ENCODE measurements at regions not wholly inside any gene's neighbourhood (a gene's known extent, or its start where the extent isn't known, plus 50 kb on each side); places are given as distances from the start of the nearest gene placed in this dataset.

DNA sequence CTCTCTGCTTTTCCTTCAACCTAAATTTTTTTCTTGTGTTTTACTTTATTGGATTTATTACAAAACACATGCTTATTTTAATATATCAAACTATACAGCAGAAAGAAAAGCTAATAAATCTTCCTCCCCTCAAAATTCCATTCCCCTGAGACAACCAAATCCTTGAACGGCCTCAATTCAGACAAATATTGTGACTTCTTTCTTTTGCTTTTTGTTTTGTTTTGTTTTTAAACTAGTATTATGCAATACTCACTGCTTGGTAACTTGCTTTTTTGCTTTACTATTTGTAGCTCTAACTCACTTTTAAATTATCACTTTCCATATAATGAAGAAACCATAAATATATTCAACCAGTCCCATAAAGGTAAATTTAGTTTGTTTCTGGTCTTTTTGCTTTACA lies 59.4 kb upstream of the CDK1 start:
- Histone ChIP-seq H3K9me1 (ENCODE audit: control insufficient read depth, insufficient read depth, low read length) (no peaks in the 10 kb centered on the region), H3K27me3 (ENCODE audit: control insufficient read depth in 2 of 2, insufficient read depth in 2 of 2, low read length in 2 of 2) (no peaks in the 10 kb centered on the region), H3K79me2 (ENCODE audit: control insufficient read depth, insufficient read depth, low read length) (no peaks in the 10 kb centered on the region), H4K20me1 (replicated peaks; ENCODE audit: control insufficient read depth, insufficient read depth, low read length) (no peaks in the 10 kb centered on the region), H3K27ac (ENCODE audit: extremely low read depth, low read depth, low read length) (no peak overlapping the region), H3K9me3 (replicated peaks; ENCODE audit: control insufficient read depth, insufficient read depth, low read depth, low read length) (no peaks in the 10 kb centered on the region), H3K4me2 (ENCODE audit: insufficient read depth, low read length) (no peak overlapping the region), H3K4me3 (no peak overlapping the region), H3K9ac (ENCODE audit: insufficient read depth in 1 of 2, low read depth in 2 of 2, low read length in 2 of 2) (no peak overlapping the region), H3K36me3 (ENCODE audit: control insufficient read depth, insufficient read depth, low read length) (no peaks in the 10 kb centered on the region), H3K4me1 (replicated peaks in 1 of 2; ENCODE audit: control insufficient read depth in 2 of 2, insufficient read depth in 2 of 2, low read length in 2 of 2) (no peaks in the 10 kb centered on the region), H2AFZ (ENCODE audit: low read depth, low read length) (no peak overlapping the region)
- TF ChIP-seq MYC (IDR thresholded peaks at IDR 0.05; ENCODE audit: low read depth, low read length) (no peak), MYC (CRISPR knock-in tag; IDR thresholded peaks at IDR 0.05; ENCODE audit: borderline replicate concordance, low read depth) (no peak), CEBPG (CRISPR knock-in tag; IDR thresholded peaks at IDR 0.05) (no peak), CEBPG (tag; conservative IDR thresholded peaks at IDR 0.05 in 1 of 2, IDR thresholded peaks at IDR 0.05 in 1 of 2) (peak; percentile 58 to 81), ATF1 (CRISPR knock-in tag; IDR thresholded peaks at IDR 0.05) (no peak), ATF1 (tag; IDR thresholded peaks at IDR 0.05) (no peak), NFYB (IDR thresholded peaks at IDR 0.05; ENCODE audit: extremely low read depth, insufficient read length) (no peak), CEBPB (tag; IDR thresholded peaks at IDR 0.05) (peak; percentile 66), KDM2B (CRISPR knock-in tag; IDR thresholded peaks at IDR 0.05) (no peak), NR2C2 (CRISPR knock-in tag; IDR thresholded peaks at IDR 0.05) (no peak), NR2C2 (tag; IDR thresholded peaks at IDR 0.05) (no peak), SP2 (IDR thresholded peaks at IDR 0.05; ENCODE audit: extremely low read depth, low read depth, low read length, poor library complexity, severe bottlenecking) (no peak), PHB (CRISPR knock-in tag; IDR thresholded peaks at IDR 0.05) (no peak), BRCA1 (IDR thresholded peaks at IDR 0.05) (no peak), BRCA1 (CRISPR knock-in tag; IDR thresholded peaks at IDR 0.05) (no peak)
- intact Hi-C loops (cut with micrococcal nuclease) (no loop called here), in situ Hi-C loops (cut with MboI) (no loop called here)
- no peak for ATAC-seq
- ChIA-PET POLR2A (no interaction called here), CTCF (ENCODE audit: low intra/inter-chr PET ratio) (no interaction called here)
- 0% methylated on average over 1 of the region's 1 CpG for WGBS (ENCODE audit: insufficient coverage, low coverage, missing lambda C conversion rate)
- no peak for FAIRE-seq
- DNase-seq (ENCODE audit: extremely low read depth in 1 of 4, low spot score in 3 of 4), result no peak
- BruUV-seq (replicated peaks), result no TSS peak
